Keratinocyte (primary cell): ENCODE measurements at regions not wholly inside any gene's neighbourhood (a gene's known extent, or its start where the extent isn't known, plus 50 kb on each side); places are given as distances from the start of the nearest gene placed in this dataset.

Source experiments
- CTCF ChIP-seq, 3 experiments: IDR thresholded peaks in 1 of 3; conservative IDR thresholded peaks in 1 of 3; optimal IDR thresholded peaks in 1 of 3; 2 replicates in 2 of 3; 3 replicates in 1 of 3; pipeline versions ENCODE3 to v1.5.1; 2011; ENCODE audit warnings: low read length in 3 of 3, mild to moderate bottlenecking in 3 of 3, moderate library complexity in 2 of 3, control low read depth in 1 of 3, inconsistent platforms in 1 of 3; ENCODE audit not compliant: insufficient read depth in 2 of 3; ENCODE audit errors: extremely low read depth in 1 of 3
- EZH2 ChIP-seq: IDR thresholded peaks from one replicate; pipeline ENCODE4 v1.6.1; 2012; ENCODE audit warnings: inconsistent platforms, mild to moderate bottlenecking, low read length, moderate library complexity

DNA sequence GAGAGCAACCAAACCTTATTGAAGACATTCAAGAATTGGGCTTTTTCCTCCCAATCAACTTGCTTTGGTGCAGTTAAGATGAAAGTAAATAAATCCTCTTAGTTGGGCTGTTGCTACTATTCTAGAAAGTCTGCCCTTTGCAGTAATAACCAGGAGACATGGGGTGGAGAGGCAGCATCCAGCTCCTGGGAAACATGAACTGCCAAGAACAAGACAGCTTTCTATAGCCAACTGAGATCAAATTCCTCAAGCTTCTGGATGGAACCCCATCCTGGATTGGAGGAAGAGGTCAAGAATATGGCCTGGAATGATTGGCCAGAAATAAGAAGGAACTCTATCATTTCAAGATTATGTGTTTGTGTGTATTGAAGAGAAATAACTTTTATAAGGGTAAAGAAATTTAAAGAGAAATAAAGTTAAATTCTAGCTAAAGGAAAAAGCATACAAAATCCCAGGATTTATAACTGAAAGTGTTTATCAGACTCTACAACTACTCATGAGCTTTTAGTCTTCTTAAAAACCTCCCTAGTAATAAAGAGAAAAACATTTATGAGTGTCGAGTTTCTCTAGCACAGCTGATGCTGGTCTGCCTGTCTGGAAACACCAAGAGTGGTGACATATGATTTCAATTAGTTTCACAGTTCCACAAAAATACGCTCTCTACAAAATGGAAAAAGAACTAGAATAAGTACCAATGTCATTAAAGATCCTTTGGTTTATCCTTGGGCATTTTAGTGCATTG is 70.1 kb upstream of the COL1A2 start:
- TF ChIP-seq EZH2 (no peak), CTCF (optimal IDR thresholded peaks at IDR 0.05 in 1 of 3, IDR thresholded peaks at IDR 0.05 in 1 of 3, conservative IDR thresholded peaks at IDR 0.05 in 1 of 3; ENCODE audit: extremely low read depth in 1 of 3, insufficient read depth in 2 of 3, low read length in 3 of 3) (no peak)
